Lower leg skin (tissue), 4 donors: ENCODE measurements at regions not wholly inside any gene's neighbourhood (a gene's known extent, or its start where the extent isn't known, plus 50 kb on each side); places are given as distances from the start of the nearest gene placed in this dataset.
A peak's percentile ranks its signal among the peaks of the same experiment; 100 is the strongest.

ENCODE experiments used
- DNase-seq, 2 donors: peaks; one replicate each; pipeline ENCODE4 v3.0.0-alpha.2; 2019; ENCODE audit warnings: low spot score in 2 of 2
- H3K4me3 ChIP-seq: fragments of 200-600 bp; sonication (generic); 2 replicates; pipeline ENCODE4 v1.5.1; 2017; ENCODE audit warnings: mild to moderate bottlenecking, low read depth; ENCODE audit not compliant: poor library complexity, severe bottlenecking
- CTCF ChIP-seq, 3 donors: fragments of 450-650 bp; IDR thresholded peaks; one replicate each; pipeline ENCODE4 v1.5.1; 2016; ENCODE audit warnings: antibody characterized with exemption in 3 of 3, mild to moderate bottlenecking in 3 of 3, moderate library complexity in 2 of 3
- POLR2A ChIP-seq, 2 donors: fragments of 450-650 bp; IDR thresholded peaks; one replicate each; pipeline ENCODE4 v1.6.1; 2016 to 2017; ENCODE audit warnings: antibody characterized with exemption in 2 of 2, mild to moderate bottlenecking in 1 of 2, moderate library complexity in 1 of 2
- WGBS, 2 donors: methylation state at CpG; one replicate each; pipeline ENCODE4 v1.1.5; 2018; 5-methylcytosine and 5-hydroxymethylcytosine counted together
- intact Hi-C: fragments of 100-400 bp; cut with DNase I; formaldehyde crosslinking; loops from one replicate; pipeline ENCODE4 v1.15.0; 2023; ENCODE audit warnings: low total_unique reads

- intact Hi-C loops: no loop called here
- no peak for DNase-seq
- H3K4me3 ChIP-seq: no peak overlapping the region
- TF ChIP-seq POLR2A (IDR thresholded peaks at IDR 0.05): no peak
- no peak for TF ChIP-seq CTCF (IDR thresholded peaks at IDR 0.05)
- WGBS, 2 donors: 88 to 89% methylated on average over 3 of the region's 3 CpGs
Observed at GRCh38 chr2:220482716-220483115, 855.3 kb downstream of the SLC4A3 start.

DNA sequence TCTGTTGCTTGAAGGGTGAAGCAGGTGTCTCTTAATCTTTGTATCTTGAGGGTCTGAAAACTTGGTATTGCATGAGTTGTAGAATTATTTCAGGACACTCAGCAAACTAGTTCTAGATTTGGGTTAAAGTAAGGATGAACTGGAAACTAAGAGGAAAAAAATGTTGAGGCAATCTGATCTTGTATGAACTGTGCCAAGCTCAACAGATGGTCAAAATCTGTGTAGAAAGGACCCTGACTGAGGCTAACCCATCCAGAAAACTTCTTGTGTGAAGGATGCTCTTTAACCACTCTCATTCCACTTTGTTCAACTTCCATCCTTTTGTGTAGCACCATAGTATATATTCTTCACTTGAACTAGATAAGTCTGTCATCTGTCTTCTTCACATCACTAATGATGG lies 861.7 kb downstream of the SLC4A3 start:
- no peak overlapping the region for H3K4me3 ChIP-seq
- no peak for DNase-seq
- intact Hi-C loops: no loop called here
- TF ChIP-seq CTCF (IDR thresholded peaks at IDR 0.05): no peak
- no peak for TF ChIP-seq POLR2A (IDR thresholded peaks at IDR 0.05)

DNA sequence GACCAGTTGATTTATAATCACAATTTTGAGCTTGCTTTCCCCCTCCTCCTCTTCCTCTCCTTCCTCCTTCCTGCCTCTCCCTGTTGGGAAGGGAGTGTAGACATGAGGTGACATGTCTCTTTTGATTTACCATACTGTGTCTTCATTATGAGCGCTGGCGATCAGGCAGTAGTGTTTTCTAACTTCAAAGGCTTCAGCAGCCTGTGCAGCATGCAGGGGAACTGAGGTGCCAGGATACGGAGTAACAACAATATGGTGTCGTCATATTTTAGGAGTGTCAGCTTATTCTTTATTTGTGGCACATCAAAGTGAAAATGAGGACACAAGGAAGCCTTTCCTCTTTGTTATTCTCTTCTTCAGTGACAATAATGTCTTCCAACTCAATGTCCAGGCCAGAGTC lies 864.2 kb downstream of the SLC4A3 start:
- TF ChIP-seq POLR2A (IDR thresholded peaks at IDR 0.05): no peak
- TF ChIP-seq CTCF (IDR thresholded peaks at IDR 0.05): no peak
- no peak for DNase-seq
- 37 to 46% methylated on average over 4 of the region's 4 CpGs for WGBS, 2 donors
- intact Hi-C loops: no loop called here
- H3K4me3 ChIP-seq: no peak overlapping the region

DNA sequence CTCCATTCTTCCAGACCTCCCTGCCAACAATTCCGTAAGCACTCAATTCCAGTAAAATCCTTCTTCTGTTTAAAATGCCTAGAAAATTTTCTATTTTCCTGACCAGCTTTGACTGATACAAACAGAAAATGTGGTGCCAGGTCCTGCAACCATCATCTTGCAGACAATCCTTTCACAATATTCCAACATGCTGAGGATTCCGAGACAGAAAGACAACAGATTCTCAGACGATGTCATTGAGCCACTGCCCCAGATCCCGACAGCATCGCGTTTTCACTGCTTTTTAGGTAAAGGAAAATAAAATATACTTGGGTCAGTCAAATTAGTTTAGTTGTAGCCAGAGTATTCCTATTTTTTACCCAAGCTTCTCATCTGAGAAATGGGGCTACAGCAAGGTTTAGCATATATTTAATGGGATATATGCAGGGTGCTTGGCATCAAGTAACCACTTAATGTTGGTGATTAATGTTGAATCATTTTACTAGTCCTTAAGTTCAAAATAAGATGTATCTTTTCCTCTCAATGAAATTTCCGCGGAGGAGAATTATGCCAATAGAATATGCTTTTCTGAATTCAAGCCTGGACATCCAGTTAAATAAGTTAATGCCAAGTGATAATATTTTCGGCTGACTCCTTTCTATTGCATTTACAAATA lies 866.6 kb downstream of the SLC4A3 start:
- intact Hi-C loops: no loop called here
- H3K4me3 ChIP-seq: no peak overlapping the region
- 80 to 85% methylated on average over 9 of the region's 9 CpGs for WGBS, 2 donors
- TF ChIP-seq CTCF (IDR thresholded peaks at IDR 0.05) (no peak), POLR2A (IDR thresholded peaks at IDR 0.05) (no peak)
- DNase-seq: no peak

DNA sequence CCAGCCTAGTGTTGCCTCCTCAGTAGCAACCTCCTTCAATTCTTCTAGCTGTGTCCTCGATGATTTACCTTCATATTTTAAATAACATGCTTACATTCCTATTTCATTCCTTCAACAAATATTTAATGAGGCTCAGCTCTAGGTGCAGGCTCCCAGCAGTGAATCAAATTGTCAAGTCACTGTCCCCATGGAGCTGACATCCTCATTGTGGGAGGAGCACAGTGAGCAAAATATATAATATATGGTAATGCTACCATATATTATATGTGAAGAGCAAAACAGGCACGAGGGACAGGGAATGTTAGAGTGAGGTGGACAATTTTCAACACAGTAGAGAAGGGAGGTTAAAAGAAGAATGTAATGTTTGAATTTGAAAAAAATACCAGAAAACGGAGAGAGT lies 869.1 kb downstream of the SLC4A3 start:
- DNase-seq: no peak
- intact Hi-C loops: no loop called here
- WGBS, 2 donors: 86 to 89% methylated on average over 3 of the region's 3 CpGs
- no peak overlapping the region for H3K4me3 ChIP-seq
- TF ChIP-seq POLR2A (IDR thresholded peaks at IDR 0.05): no peak

GRCh38 chr2:220499225-220499624 lies 871.8 kb downstream of the SLC4A3 start:
- H3K4me3 ChIP-seq: no peak overlapping the region
- 16 to 17% methylated on average over 2 of the region's 2 CpGs for WGBS, 2 donors
- TF ChIP-seq POLR2A (IDR thresholded peaks at IDR 0.05): no peak
- intact Hi-C loops: no loop called here
- peak in 1 of 2 donors; percentile 16 for DNase-seq

GRCh38 chr2:220502539-220502938 lies 875.1 kb downstream of the SLC4A3 start:
- intact Hi-C loops: no loop called here
- WGBS, 2 donors: 94% methylated on average over 3 of the region's 3 CpGs
- no peak for DNase-seq
- TF ChIP-seq CTCF (IDR thresholded peaks at IDR 0.05): no peak
- no peak for TF ChIP-seq POLR2A (IDR thresholded peaks at IDR 0.05)
- H3K4me3 ChIP-seq: no peak overlapping the region
